Right lobe of liver (tissue), 6 donors: ENCODE measurements at regions not wholly inside any gene's neighbourhood (a gene's known extent, or its start where the extent isn't known, plus 50 kb on each side); places are given as distances from the start of the nearest gene placed in this dataset.

Experiments used
- ATAC-seq, 4 donors: fragments of 200-7000 bp; cut with Tn5 transposase; one replicate each; pipeline ENCODE4 v1.9.1; 2020; ENCODE audit warnings: mild to moderate bottlenecking in 4 of 4, moderate library complexity in 4 of 4
- DNase-seq, 3 donors: peaks; one replicate each; pipeline ENCODE4 v3.0.0-alpha.2; 2020
- H3K27ac ChIP-seq, 3 donors: fragments of 200-600 bp; one replicate each; pipeline ENCODE4 v1.8.0; 2022
- H3K27me3 ChIP-seq, 2 donors: fragments of 200-600 bp; one replicate each; pipeline ENCODE4 v1.8.0; 2022
- H3K36me3 ChIP-seq, 4 donors: fragments of 200-600 bp; sonication (generic) in 1 of 4; one replicate each; pipeline versions ENCODE4 v1.5.1 to v1.8.0; 2017 to 2022; ENCODE audit warnings: control low read depth in 1 of 4
- H3K4me1 ChIP-seq, 4 donors: fragments of 200-600 bp; sonication (generic) in 1 of 4; one replicate each; pipeline versions ENCODE4 v1.5.1 to v1.8.0; 2017 to 2022; ENCODE audit warnings: control low read depth in 1 of 4
- H3K4me3 ChIP-seq, 3 donors: fragments of 200-600 bp; one replicate each; pipeline ENCODE4 v1.8.0; 2022
- H3K9me3 ChIP-seq, 4 donors: fragments of 200-600 bp; sonication (generic) in 1 of 4; one replicate each; pipeline versions ENCODE4 v1.5.1 to v1.8.0; 2017 to 2022; ENCODE audit warnings: control low read depth in 1 of 4
- CTCF ChIP-seq, 4 donors: fragments of 200-600 bp in 3 of 4; fragments of 450-650 bp in 1 of 4; IDR thresholded peaks; one replicate each; pipeline versions ENCODE4 v1.5.1 to v1.8.0; 2016 to 2022; ENCODE audit warnings: antibody characterized with exemption in 4 of 4, mild to moderate bottlenecking in 2 of 4
- POLR2A ChIP-seq: fragments of 450-650 bp; IDR thresholded peaks from one replicate; pipeline ENCODE4 v1.6.1; 2017; ENCODE audit warnings: antibody characterized with exemption, mild to moderate bottlenecking
- WGBS: methylation state at CpG from one replicate; pipeline ENCODE4 v1.1.6; 2018; ENCODE audit warnings: low coverage, low lambda C conversion rate; ENCODE audit not compliant: insufficient coverage; ENCODE audit errors: missing lambda C conversion rate; 5-methylcytosine and 5-hydroxymethylcytosine counted together
- intact Hi-C, 2 donors: fragments of 100-400 bp; cut with DNase I; formaldehyde crosslinking; loops; one replicate each; pipeline versions ENCODE4 v1.11.2 to v1.14.1; 2022
- donor health status: DM: no; HTN: yes; CAD: no.
- donor health status: DM: no; HTN: no; CAD: no.
- donor health status: DM: no; HTN: no; CAD: no.
- donor health status: DM: no; HTN: yes; CAD: no.
- donor health status: DM: no; HTN: yes; CAD: no.

DNA sequence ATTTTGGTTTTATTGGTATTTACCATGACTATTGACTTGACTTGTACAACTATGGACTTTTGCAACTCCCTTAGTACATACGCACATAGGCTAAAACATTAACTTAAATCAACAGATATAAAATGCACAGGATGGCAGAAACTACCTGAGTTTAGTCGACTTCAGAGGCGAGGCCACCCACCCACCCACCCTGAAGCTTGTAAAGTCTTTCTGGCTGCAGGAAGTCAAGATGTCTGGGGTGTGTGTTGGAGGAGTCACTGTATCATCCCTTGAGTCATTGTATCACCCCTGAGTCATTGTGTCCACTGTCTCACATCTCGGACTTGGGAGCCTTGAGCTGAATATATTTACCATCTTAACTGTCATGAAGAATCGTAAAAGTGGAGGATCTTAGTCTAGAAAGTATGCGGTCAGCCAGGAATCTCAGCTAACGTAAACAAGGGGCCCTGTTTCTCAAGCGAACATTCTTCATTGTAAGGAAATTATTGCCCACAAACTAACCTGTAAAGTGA, 140.0 kb upstream of the ST6GAL2 start:
- intact Hi-C loops: no loop called here
- ATAC-seq (no peak), DNase-seq (no peak)
- no peak overlapping the region for H3K27ac ChIP-seq
- no peak overlapping the region for H3K4me3 ChIP-seq
- 58% methylated on average over 8 of the region's 8 CpGs for WGBS
- TF ChIP-seq POLR2A: no peak
- no peak for TF ChIP-seq CTCF (IDR thresholded peaks at IDR 0.05)
- H3K9me3 ChIP-seq: no peaks in the 10 kb centered on the region
- no peaks in the 10 kb centered on the region for H3K4me1 ChIP-seq
- no peaks in the 10 kb centered on the region for H3K36me3 ChIP-seq
- H3K27me3 ChIP-seq: no peaks in the 10 kb centered on the region

DNA sequence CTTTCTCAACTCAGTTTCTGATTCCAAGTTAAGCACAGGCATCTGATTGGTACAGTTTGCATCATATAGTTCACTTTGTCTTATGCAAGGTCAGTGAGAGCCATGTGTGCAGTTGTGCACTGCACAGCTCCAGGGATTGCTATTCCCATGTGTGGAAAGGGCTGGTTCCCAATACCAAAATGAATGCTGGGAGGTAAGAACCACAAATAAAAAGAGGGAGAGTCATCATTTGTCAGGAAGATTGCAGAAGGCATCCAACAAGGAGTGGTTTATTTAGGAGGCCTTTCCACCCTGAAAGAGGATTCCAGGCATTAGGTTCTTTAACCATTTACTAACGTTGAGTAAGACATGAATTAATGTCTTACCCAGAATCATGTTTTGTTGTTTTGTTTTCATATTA, 141.2 kb upstream of the ST6GAL2 start:
- no peaks in the 10 kb centered on the region for H3K4me1 ChIP-seq
- H3K36me3 ChIP-seq: no peaks in the 10 kb centered on the region
- TF ChIP-seq POLR2A (no peak), CTCF (IDR thresholded peaks at IDR 0.05) (no peak)
- no peaks in the 10 kb centered on the region for H3K9me3 ChIP-seq
- H3K27ac ChIP-seq: no peak overlapping the region
- no peak overlapping the region for H3K4me3 ChIP-seq
- intact Hi-C loops: no loop called here
- DNase-seq: no peak
- H3K27me3 ChIP-seq: no peaks in the 10 kb centered on the region
- WGBS: 24% methylated on average over 1 of the region's 1 CpG
- ATAC-seq: no peak

- DNase-seq (no peak), ATAC-seq (no peak)
- Histone ChIP-seq H3K36me3 (no peaks in the 10 kb centered on the region), H3K9me3 (no peaks in the 10 kb centered on the region), H3K27ac (no peak overlapping the region), H3K27me3 (no peaks in the 10 kb centered on the region), H3K4me3 (no peak overlapping the region), H3K4me1 (no peaks in the 10 kb centered on the region)
- TF ChIP-seq CTCF (IDR thresholded peaks at IDR 0.05): no peak
- TF ChIP-seq POLR2A: no peak
- intact Hi-C loops: no loop called here
These were observed 141.8 kb upstream of the ST6GAL2 start for GRCh38 chr2:107027810-107028209.

- Histone ChIP-seq H3K4me3 (no peak overlapping the region), H3K27ac (no peak overlapping the region), H3K4me1 (no peaks in the 10 kb centered on the region), H3K9me3 (no peaks in the 10 kb centered on the region), H3K27me3 (no peaks in the 10 kb centered on the region), H3K36me3 (no peaks in the 10 kb centered on the region)
- 21% methylated on average over 1 of the region's 1 CpG for WGBS
- TF ChIP-seq CTCF (IDR thresholded peaks at IDR 0.05) (no peak), POLR2A (no peak)
- no peak for DNase-seq
- intact Hi-C loops: no loop called here
- no peak for ATAC-seq
These were observed 142.7 kb upstream of the ST6GAL2 start for GRCh38 chr2:107028661-107029060.

GRCh38 chr2:107036293-107036692, 150.3 kb upstream of the ST6GAL2 start:
- peak in 1 of 4 donors; percentile 31 for ATAC-seq
- intact Hi-C loops: no loop called here
- WGBS: 100% methylated on average over 1 of the region's 5 CpGs
- Histone ChIP-seq H3K27me3 (no peaks in the 10 kb centered on the region), H3K9me3 (no peaks in the 10 kb centered on the region), H3K36me3 (no peaks in the 10 kb centered on the region), H3K4me1 (no peaks in the 10 kb centered on the region), H3K4me3 (no peak overlapping the region), H3K27ac (no peak overlapping the region)
- TF ChIP-seq CTCF (IDR thresholded peaks at IDR 0.05) (no peak), POLR2A (no peak)
- DNase-seq: no peak
